ENCODE measurements at regions not wholly inside any gene's neighbourhood (a gene's known extent, or its start where the extent isn't known, plus 50 kb on each side); places are given as distances from the start of the nearest gene placed in this dataset.

DNA sequence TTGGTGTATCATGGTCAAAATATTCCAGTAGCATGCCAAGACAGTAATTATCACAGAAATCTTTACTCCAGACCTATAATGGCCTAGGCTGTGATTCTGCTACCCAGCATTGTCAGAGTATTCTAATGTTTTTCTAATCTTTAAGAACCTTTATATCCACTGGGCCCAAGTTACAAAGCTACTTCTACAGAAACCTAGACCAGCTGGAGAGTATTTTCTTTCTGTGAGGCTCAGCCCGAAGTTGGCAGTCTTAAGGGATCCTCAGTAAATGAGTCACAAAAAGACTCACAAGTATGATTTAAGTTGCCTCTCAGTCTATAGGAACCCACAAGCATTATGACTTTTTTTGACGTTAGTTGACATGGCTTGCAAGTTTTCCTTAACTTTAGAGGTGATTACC lies 638.5 kb upstream of the FAM241A start:
- H3K4me3 ChIP-seq = no peak overlapping the region
- FAIRE-seq (no peak), DNase-seq (ENCODE audit: low read depth in 1 of 2, low spot score in 1 of 2) (no peak)

DNA sequence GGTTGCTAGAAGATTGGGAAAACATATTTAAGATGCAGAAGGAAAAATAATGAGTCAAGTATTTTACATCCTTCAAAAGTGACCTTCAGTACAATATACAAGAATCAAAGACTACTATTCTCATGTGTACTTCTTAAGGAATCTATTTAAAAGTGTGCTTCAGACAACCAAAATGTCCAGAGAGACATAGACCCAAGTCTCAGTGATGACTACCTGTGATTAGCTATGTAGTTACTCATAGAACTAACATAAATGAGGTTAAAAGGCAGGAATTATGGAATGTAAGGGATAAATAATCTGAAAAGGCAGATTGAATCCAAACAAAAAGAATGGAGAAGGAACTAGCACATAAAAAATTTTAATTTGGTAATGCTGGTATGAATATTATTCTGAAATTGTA lies 634.7 kb upstream of the FAM241A start:
- ChIA-PET CTCF (no interaction called here), POLR2A (no interaction called here)
- no peak for TF ChIP-seq RAD21 (conservative IDR thresholded peaks at IDR 0.05 in 1 of 2, IDR thresholded peaks at IDR 0.05 in 1 of 2)
- TF ChIP-seq HOXA7 (CRISPR knock-in tag; IDR thresholded peaks at IDR 0.05) = no peak
- TF ChIP-seq POLR2AphosphoS2 (conservative IDR thresholded peaks at IDR 0.05; ENCODE audit: low read length) = no peak
- no peak for TF ChIP-seq NR3C1 (IDR thresholded peaks at IDR 0.05)
- TF ChIP-seq, protein P1, sequence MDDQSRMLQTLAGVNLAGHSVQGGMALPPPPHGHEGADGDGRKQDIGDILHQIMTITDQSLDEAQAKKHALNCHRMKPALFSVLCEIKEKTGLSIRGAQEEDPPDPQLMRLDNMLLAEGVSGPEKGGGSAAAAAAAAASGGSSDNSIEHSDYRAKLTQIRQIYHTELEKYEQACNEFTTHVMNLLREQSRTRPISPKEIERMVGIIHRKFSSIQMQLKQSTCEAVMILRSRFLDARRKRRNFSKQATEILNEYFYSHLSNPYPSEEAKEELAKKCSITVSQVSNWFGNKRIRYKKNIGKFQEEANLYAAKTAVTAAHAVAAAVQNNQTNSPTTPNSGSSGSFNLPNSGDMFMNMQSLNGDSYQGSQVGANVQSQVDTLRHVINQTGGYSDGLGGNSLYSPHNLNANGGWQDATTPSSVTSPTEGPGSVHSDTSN (IDR thresholded peaks at IDR 0.05) = no peak
- TF ChIP-seq HDAC2 (IDR thresholded peaks at IDR 0.05) = no peak
- no peak for TF ChIP-seq RNF2 (IDR thresholded peaks at IDR 0.05; ENCODE audit: borderline replicate concordance, low read depth)
- TF ChIP-seq, protein P2, sequence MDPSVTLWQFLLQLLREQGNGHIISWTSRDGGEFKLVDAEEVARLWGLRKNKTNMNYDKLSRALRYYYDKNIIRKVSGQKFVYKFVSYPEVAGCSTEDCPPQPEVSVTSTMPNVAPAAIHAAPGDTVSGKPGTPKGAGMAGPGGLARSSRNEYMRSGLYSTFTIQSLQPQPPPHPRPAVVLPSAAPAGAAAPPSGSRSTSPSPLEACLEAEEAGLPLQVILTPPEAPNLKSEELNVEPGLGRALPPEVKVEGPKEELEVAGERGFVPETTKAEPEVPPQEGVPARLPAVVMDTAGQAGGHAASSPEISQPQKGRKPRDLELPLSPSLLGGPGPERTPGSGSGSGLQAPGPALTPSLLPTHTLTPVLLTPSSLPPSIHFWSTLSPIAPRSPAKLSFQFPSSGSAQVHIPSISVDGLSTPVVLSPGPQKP (IDR thresholded peaks at IDR 0.05; ENCODE audit: low read depth, low read length) = no peak
- TF ChIP-seq CEBPB (IDR thresholded peaks at IDR 0.05) = no peak
- TF ChIP-seq, protein P3, sequence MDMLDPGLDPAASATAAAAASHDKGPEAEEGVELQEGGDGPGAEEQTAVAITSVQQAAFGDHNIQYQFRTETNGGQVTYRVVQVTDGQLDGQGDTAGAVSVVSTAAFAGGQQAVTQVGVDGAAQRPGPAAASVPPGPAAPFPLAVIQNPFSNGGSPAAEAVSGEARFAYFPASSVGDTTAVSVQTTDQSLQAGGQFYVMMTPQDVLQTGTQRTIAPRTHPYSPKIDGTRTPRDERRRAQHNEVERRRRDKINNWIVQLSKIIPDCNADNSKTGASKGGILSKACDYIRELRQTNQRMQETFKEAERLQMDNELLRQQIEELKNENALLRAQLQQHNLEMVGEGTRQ (IDR thresholded peaks at IDR 0.05) = no peak
- Histone ChIP-seq H3K27ac (no peak overlapping the region), H3K4me3 (no peak overlapping the region), H3K4me2 (no peak overlapping the region), H3K4me1 (peaks cover 10% of the 10 kb centered on the region; the same call in 2 of the 3 replicates), H3K9me3 (no peaks in the 10 kb centered on the region)
- no peak for FAIRE-seq
- no peak; a peak in 2 of 6 replicates for ATAC-seq
- DNase-seq (ENCODE audit: low read depth in 1 of 2, low spot score in 1 of 2) = peak in 1 of 2 experiments; percentile 8

More for the DNA sequence above, 638.5 kb upstream of the FAM241A start:
- H3K9me3 ChIP-seq = no peaks in the 10 kb centered on the region
- WGBS (ENCODE audit: missing lambda C conversion rate) = 42% methylated on average over 2 of the region's 2 CpGs
- H3K4me1 ChIP-seq = peaks cover 2% of the 10 kb centered on the region; the same call in 1 of the 3 replicates
- no peak overlapping the region for H3K27ac ChIP-seq
- no peak for TF ChIP-seq HOXB5 (CRISPR knock-in tag; IDR thresholded peaks at IDR 0.05)
- no peak for TF ChIP-seq RAD21 (conservative IDR thresholded peaks at IDR 0.05 in 1 of 2, IDR thresholded peaks at IDR 0.05 in 1 of 2)
- TF ChIP-seq RNF2 (IDR thresholded peaks at IDR 0.05; ENCODE audit: borderline replicate concordance, low read depth) = no peak
- no peak for TF ChIP-seq CEBPB (IDR thresholded peaks at IDR 0.05)
- TF ChIP-seq SREBF2 (IDR thresholded peaks at IDR 0.05) = no peak
- no peak for TF ChIP-seq SMC3 (IDR thresholded peaks at IDR 0.05)
- no peak for TF ChIP-seq FOXS1 (CRISPR knock-in tag; IDR thresholded peaks at IDR 0.05)
- no peak for TF ChIP-seq RFX5 (IDR thresholded peaks at IDR 0.05)
- TF ChIP-seq RCOR1 (IDR thresholded peaks at IDR 0.05; ENCODE audit: low read depth, low read length) = no peak
- TF ChIP-seq, protein P1 (IDR thresholded peaks at IDR 0.05) = no peak
- TF ChIP-seq KDM1A (IDR thresholded peaks at IDR 0.05; ENCODE audit: low read depth) = no peak
- TF ChIP-seq, protein P4, sequence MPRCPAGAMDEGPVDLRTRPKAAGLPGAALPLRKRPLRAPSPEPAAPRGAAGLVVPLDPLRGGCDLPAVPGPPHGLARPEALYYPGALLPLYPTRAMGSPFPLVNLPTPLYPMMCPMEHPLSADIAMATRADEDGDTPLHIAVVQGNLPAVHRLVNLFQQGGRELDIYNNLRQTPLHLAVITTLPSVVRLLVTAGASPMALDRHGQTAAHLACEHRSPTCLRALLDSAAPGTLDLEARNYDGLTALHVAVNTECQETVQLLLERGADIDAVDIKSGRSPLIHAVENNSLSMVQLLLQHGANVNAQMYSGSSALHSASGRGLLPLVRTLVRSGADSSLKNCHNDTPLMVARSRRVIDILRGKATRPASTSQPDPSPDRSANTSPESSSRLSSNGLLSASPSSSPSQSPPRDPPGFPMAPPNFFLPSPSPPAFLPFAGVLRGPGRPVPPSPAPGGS (IDR thresholded peaks at IDR 0.05) = no peak
- TF ChIP-seq, protein P5, sequence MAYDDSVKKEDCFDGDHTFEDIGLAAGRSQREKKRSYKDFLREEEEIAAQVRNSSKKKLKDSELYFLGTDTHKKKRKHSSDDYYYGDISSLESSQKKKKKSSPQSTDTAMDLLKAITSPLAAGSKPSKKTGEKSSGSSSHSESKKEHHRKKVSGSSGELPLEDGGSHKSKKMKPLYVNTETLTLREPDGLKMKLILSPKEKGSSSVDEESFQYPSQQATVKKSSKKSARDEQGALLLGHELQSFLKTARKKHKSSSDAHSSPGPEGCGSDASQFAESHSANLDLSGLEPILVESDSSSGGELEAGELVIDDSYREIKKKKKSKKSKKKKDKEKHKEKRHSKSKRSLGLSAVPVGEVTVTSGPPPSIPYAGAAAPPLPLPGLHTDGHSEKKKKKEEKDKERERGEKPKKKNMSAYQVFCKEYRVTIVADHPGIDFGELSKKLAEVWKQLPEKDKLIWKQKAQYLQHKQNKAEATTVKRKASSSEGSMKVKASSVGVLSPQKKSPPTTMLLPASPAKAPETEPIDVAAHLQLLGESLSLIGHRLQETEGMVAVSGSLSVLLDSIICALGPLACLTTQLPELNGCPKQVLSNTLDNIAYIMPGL (CRISPR knock-in tag; IDR thresholded peaks at IDR 0.05; ENCODE audit: borderline replicate concordance) = no peak
- TF ChIP-seq MYC (IDR thresholded peaks at IDR 0.05; ENCODE audit: borderline replicate concordance, low read length) = no peak
- TF ChIP-seq, protein P6, sequence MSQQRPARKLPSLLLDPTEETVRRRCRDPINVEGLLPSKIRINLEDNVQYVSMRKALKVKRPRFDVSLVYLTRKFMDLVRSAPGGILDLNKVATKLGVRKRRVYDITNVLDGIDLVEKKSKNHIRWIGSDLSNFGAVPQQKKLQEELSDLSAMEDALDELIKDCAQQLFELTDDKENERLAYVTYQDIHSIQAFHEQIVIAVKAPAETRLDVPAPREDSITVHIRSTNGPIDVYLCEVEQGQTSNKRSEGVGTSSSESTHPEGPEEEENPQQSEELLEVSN (IDR thresholded peaks at IDR 0.05; ENCODE audit: borderline replicate concordance, low read depth) = no peak
- TF ChIP-seq, protein P7, sequence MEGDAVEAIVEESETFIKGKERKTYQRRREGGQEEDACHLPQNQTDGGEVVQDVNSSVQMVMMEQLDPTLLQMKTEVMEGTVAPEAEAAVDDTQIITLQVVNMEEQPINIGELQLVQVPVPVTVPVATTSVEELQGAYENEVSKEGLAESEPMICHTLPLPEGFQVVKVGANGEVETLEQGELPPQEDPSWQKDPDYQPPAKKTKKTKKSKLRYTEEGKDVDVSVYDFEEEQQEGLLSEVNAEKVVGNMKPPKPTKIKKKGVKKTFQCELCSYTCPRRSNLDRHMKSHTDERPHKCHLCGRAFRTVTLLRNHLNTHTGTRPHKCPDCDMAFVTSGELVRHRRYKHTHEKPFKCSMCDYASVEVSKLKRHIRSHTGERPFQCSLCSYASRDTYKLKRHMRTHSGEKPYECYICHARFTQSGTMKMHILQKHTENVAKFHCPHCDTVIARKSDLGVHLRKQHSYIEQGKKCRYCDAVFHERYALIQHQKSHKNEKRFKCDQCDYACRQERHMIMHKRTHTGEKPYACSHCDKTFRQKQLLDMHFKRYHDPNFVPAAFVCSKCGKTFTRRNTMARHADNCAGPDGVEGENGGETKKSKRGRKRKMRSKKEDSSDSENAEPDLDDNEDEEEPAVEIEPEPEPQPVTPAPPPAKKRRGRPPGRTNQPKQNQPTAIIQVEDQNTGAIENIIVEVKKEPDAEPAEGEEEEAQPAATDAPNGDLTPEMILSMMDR (IDR thresholded peaks at IDR 0.05) = no peak
- no peak for TF ChIP-seq JUNB (IDR thresholded peaks at IDR 0.05)
- H3K4me2 ChIP-seq = no peak overlapping the region
- ATAC-seq = no peak
- ChIA-PET CTCF (no interaction called here), POLR2A (no interaction called here)
